Activated CD8-positive, alpha-beta memory T cell treated with anti-CD3 and anti-CD28 coated beads, Interleukin-2, amount 50 U/mL, for 48 hours (primary cell): ENCODE measurements at regions not wholly inside any gene's neighbourhood (a gene's known extent, or its start where the extent isn't known, plus 50 kb on each side); places are given as distances from the start of the nearest gene placed in this dataset.
"Not testable (repeated sequence)": the region's sequence is repeated elsewhere in the genome, so short reads cannot be mapped to it uniquely, and the experiment has no call there.

Source experiments
- DNase-seq: peaks from one replicate; pipeline ENCODE4 v3.0.0-alpha.2; 2020

DNA sequence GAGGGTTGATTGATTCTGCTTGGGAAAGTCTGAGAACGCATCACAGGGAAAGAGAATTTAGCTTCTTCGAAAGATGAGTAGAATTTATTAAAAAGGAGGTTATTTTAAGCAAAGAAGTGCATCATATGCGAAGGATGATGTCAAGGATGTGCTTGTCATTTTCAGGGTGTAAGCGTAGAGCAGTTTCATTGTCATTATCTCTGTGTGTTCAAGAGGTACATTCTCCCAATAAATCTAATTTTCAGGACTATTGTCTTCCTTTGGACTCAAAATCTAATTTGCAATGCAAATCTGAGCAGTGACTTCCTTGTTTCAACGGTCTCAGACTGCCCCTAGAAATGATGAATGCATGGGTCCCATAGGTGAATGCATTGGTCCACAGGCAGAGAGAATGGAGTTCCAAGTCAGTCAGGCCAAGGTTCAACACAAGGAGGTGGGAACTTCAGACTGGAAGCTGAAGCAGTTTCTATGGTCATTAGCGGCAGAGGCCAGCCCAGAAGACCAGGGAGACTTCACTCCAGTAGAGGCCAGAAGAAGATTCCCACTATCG lies 99.8 kb downstream of the CDC42EP3 start:
- DNase-seq = no peak

DNA sequence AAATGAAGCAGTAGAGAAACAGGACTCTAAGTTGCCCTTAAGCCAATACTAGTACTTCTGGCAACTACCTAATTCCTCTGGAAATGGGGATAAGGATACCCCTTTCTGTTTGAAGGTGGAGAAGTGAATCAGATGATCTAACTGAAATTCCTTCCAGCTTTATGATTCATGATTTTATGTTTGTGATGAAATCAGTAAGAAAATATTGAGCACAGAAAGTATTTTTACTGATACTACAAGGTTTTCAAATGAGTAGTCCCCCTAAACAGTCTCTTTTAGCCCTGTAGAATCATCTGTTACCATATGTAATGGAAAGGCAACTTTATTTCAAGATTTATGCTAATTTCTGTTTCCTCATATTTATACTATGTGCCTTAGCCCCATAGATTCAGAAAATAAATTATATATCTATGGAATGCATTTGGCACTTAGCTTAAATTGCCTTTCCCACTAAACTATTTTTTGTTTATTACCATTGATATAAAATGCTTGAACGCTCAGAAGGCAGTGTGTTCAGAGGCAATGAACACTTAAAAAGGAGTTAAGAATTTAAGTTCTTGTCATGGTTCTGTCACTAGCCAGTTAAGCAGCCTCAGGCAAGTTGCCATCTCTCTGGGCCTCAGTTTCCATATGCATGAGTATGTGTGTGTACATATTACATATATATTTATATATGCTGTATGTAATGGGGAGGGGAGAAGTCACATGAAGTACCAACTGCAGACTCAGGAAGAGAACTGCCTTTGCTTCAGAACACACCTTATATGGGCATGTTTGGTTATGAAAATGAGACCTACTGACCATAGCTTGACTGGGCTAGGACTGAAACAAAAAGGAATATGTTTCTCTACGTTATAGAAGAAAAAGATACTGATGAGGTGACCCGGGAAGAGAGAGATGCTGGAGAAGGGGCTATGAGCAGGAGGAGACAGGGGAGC lies 97.7 kb downstream of the CDC42EP3 start:
- no peak for DNase-seq

DNA sequence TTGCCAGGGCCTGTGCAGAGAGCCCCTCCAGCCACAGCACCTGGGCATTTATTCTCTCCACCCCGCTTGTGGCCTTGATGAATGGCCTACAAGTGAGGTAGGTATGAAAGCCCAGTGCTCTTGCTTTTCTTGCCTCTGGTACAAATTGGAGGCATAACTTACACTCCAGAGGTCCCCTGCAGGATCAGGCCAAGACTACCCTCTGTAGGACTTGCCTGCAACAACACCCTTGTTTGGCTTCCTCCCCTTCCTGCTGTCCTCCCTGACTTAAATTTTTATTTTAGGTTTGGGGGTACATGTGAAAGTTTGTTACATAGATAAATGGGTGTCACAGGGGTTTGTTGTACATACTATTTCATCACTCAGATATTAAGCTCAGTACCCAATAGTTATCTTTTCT lies 95.7 kb downstream of the CDC42EP3 start:
- no peak for DNase-seq

DNA sequence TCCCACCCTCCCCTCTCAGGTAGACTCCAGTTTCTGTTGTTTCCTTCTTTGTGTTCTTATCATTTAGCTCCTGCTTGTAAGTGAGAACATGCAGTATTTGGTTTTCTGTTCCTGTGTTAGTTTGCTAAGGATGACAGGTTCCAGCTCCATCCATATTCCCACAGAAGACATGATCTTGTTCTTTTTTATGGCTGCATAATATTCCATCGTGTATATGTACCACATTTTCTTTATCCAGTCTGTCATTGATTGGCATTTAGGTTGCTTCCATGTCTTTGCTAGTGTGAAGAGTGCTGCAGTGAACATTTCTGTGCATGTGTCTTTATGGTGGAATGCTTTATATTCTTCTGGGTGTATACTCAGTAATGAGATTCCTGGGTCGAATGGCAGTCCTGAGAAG lies 95.2 kb downstream of the CDC42EP3 start:
- not testable (repeated sequence) for DNase-seq

DNA sequence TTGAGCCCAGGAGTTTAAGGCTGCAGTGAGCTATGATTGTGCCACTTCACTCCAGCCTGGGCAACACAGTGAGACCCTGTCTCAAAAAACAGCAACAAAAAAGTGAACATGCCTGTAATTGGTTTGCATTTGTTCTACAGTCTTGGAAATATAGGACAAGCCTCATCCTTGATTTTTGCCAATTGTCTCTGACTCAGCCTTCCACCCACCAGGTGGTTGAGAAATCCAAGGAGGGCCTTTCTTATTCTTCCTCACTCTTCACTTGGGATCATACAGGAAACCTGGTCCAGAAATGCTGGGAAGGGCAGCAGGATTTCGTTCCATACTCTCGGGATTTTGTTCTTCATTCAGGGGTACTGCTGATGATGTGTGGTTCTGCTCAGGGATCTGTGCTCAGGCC lies 94.6 kb downstream of the CDC42EP3 start:
- DNase-seq = no peak

DNA sequence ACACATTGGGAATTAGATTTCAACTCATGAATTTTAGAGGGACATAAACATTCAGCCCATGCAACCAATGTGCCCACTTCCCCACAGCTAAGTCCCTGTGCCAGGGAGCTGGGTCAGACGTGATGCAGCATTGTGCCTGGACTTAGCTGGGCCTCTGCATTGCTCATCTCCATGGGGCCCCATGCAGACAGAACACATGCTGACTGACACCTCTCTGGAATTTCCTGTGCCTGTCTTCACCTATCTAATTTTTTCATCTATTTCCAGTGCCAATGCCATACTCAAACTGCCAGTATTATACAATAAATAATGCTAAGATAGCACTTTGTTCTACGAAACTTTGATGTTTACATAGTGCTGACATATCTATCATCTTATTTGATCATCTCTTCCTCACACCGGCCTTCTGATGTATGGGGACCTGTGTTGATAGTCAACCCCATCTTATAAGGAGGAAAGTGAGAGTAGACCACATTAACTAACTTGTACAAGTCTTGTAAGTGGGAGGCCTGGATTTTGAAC lies 92.2 kb downstream of the CDC42EP3 start:
- DNase-seq = no peak

DNA sequence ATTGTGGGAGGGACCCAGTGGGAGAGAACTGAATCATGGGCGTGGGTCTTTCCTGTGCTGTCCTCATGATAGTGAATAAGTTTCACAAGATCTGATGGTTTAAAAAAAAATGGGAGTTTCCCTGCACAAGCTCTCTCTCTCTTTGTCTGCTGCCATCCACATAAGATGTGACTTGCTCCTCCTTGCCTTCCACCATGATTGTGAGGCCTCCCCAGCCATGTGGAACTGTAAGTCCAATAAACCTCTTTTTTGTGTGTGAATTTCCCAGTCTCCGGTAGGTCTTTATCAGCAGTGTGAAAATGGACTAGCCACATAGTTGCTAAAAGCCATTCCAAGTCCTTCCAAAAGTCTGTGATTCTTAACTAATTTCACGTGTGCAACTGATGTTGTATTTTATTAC lies 91.5 kb downstream of the CDC42EP3 start:
- not testable (repeated sequence) for DNase-seq

DNA sequence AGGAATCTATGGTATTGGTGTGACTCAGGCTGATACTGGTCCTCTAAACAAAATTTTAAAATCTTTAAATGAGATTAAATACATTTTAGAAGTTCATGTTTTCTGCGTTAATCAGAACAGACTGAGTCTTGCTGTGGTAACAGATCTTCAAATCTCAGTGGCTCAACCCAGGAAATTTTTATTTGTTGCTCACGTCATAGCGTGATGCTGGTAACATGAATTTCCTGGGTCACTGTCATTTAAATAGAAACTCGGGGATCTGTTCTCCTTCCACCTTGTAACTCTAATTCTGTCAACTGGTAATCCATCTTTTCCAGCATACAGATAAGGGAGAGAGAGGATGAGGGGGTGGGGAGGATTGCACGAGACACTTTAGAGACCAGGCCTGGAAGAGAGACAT lies 90.0 kb downstream of the CDC42EP3 start:
- no peak for DNase-seq

DNA sequence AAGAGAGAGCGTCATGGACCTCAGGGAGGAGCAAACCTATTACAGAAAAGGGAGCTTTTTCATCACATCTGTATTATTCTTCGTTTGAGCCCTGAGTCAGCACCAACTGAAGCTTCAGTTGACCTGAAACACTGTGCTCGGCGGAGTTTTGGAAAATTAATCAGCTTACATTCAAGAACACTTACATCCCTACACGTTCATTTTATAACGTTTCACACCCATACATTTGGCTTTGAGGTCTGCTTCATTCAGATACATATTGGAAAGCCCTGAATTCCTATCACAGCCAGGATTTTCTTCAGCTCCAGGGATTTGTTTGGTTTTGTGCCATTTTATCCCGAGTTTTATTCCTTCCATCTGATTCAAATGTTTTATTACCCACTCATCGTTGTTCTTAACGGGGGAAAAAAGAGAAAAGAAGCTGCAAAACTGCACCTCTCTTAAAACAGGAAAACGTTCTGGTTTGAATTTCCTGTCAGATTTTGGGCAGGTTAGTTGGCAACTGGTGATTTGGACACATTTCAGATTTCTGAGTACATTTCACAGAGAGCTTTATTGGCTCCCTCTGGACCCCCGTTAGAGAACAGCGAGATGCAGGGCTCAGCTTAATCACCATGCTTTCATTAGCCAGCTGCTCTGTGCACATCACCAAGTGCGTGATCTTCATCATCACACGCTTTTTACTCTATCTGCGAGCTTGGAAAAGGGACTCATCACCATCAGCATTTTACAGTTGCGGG lies 88.8 kb downstream of the CDC42EP3 start:
- no peak for DNase-seq

DNA sequence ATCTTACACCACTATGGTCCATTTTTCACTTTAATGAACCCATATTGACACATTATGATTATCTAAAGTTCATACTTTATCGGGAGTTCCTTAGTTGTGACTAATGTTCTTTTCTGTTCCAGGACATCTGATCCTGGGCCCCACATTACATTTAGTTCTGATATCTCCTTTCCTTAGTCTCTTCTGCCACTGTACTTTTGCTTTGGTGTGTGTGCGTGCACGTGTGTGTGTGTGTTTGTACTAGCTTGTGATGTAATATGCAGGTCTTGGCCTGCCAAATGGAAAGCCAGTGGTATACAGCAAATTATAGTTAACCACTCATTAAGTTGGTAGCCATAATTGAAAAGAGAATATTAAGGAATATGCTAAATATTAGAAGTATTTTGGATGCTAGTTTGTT lies 88.0 kb downstream of the CDC42EP3 start:
- DNase-seq = no peak

DNA sequence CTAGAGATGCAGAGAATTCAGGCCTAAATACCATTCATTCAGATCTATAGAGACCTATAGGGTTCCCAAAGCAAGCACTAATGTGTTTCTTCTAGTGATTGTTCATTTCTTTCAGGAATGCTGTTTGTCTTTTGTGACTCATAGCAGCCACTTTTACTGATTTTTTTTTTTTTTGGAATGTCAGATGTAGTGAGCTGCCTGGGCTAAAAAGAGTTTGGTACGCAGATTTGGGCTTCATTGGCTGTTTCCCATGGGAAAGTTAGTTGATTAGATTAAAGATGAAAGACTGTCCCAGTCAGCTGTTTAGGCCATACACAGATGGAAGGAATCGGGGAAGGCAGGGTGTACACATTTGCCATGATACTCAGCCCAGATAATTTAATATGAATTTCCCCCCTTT lies 87.6 kb downstream of the CDC42EP3 start:
- DNase-seq = no peak

DNA sequence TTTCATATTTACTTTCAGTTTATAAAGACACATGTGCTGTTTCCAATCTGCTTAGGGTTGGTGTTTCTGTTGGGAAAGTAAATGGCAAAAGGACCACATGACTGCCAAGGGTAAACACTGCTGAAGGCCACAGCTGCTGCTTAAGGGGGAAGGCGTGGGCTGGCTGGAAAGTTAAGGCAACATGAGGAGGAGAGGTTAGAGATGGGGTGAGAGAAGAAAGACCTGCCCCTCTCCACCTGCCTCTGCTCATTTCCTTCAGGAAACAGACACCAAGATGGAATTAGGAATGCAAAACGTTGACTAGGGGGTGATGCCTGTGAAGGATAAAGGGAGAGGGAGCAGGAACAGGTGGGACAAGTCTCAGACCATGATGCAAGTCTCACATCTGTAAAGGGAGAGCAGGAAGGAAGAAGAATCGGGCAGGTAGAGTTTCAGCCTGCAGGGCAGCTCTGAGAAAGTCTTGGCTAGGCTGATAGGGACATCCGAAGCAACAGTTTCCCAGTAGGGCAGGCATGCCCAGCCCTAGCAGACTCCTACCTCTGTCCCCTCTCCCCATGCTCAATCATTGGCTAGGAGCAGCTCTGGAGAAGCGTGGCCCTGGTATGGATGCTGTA lies 86.0 kb downstream of the CDC42EP3 start:
- no peak for DNase-seq

DNA sequence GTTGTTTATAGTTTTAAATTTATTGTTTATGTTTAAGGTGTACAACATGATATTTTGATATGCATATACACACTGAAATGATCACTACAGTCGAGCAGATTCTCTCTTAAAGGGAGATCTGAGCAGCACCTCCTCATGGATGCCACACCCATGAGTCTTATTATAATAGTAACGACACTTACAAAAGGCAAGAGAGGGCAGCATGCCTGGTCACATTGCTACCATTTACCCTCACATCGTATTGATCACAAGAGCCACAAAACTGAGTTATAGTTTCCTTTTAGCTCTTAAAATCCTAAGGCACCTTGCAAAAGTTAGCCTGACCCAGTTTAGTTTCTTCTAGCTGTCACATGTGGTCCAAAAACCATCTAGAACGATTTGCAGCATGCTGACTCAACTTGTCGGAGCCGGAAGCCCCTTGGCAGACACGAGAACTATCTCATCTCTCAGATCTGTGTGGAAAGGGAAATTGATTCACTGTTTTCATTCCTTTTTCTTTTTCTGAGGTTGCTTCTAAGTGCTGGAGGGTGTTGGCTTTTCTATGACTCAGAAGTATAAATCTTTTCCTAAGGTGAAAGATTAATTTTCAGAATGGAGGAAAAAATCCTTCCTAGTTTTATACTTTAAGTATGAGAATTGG lies 85.3 kb downstream of the CDC42EP3 start:
- no peak for DNase-seq

DNA sequence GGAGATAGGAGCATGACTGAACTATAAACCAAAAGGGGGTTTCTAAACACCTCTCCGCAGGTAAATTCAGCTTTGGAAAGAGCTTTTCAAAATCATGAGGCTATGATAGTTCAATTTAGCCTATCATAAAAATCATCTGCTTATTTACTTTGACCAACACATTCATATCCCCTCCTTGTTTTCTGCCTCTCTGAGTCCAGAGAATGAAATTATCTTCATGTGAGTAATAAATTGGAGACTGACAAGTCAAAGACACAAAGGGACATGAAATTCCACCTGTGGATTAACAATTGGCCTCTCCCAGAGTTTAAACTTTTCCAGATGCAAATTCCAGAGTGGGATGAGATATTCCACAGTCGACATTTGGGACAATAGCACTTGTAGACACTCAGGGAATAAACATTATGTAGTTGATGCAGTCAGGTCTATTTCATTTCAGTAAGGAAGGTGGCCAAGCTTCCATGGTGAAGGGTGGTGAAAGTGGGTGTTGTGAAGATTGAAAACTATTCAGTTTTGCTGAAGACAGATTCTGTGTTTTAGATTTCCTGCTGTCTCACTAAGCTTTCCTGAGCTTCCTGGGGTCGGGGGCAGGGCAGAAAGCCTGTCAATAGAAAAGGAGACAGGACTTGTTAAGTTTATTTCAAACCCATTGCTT lies 84.7 kb downstream of the CDC42EP3 start:
- no peak for DNase-seq

DNA sequence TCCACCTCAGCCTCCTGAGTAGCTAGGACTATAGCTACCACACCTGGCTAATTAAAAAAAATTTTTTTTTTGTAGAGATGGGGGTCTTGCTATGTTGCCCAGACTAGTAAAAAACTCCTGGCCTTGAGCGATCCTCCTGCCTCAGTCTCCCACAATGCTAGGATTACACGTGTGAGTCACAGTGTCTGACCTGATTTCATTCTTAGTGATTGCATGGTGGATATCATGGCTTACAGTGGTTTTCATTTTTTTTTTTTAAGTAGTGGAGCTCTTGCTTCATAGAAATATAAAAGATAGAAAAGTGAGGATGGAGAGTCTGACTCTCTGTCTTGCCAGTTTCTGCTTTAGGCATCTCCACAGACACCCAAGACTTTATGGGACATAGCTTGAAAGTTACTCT lies 83.6 kb downstream of the CDC42EP3 start:
- no peak for DNase-seq

DNA sequence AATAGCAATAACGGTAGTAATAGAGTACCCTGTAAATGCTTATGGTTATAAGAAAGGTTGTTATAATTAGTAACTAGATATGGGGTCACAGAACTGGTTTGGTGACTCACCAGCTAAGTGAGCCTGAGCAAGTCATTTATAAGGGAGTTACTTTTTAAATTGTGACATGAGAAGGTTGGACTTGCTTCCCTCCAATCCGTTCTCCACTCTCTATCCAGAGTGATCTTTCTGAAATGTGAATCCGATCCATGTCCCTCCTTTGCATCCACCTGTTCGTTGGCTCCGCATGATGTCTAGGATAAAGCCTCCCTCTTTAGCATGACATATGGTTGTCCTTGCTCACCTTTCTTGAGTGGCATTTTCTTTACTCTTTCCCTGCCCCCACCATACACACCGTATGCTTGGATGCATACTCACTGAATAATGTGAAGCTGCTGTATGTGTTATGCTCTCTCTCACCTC lies 83.1 kb downstream of the CDC42EP3 start:
- DNase-seq = no peak

DNA sequence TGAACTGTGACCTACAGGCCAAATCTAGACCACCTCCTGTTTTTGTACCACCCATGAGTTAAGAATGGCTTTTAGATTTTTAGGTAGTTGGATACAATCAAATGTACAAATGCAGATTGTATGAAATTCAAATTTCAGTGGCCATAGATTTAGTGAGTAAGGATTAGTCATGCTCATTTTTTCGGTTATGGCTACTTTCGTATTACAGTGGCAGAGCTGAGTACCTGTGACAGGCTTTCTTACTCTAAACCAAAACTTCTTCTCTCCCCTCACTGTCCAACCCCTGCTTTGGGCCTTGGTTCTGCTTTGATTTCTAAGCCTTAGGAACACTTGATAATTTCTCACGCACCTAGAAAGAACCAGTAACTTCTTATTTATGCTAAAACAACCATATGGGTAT lies 82.1 kb downstream of the CDC42EP3 start:
- no peak for DNase-seq

DNA sequence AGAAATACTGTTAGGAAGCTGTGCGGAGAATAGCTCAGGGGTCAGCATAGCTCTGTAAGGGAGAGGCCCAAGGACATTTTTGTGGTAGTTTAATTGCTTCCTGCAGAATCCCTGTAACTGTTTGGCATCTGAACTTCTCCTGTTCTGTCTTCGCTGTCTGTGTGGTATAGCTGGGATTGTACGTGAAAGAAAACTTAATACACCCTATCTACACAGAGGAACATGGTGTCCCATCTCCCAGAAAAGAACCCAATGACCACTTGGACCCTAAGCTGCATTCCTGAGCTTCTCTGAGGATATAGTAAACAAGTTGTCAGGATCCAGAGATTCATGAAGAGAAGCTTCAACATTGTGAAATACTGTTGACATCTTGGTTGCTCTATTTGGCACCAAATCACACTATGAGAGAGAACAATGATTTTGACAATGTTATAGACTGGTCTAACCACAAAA lies 81.3 kb downstream of the CDC42EP3 start:
- DNase-seq = no peak
